ENCODE measurements at regions not wholly inside any gene's neighbourhood (a gene's known extent, or its start where the extent isn't known, plus 50 kb on each side); places are given as distances from the start of the nearest gene placed in this dataset.
A peak's percentile ranks its signal among the peaks of the same experiment; 100 is the strongest.

DNA sequence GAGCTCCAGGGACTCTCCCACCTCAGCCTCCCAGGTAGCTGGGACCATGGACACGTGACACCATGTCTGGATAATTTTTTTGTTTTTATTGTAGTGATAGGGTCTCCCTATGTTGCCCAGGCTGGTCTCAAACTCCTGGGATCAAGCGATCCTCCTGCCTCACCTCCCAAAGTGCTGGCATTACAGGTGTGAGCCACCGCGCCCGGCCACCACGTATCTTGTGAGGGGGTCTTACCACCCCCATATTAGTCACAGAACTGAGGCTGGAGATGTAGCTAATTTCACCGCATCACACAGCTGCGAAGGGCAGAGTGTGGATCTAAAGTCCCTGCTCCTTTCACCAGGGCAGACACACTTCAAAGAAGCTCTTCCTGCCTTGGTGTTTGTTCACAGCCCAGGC lies 211.8 kb upstream of the SOX1 start:
- H3K4me1 ChIP-seq = no peaks in the 10 kb centered on the region
- no peaks in the 10 kb centered on the region for H3K36me3 ChIP-seq
- peaks cover 0 to 76% of the 10 kb centered on the region in 2 donors for H3K27me3 ChIP-seq
- no peak for ATAC-seq
- no peak overlapping the region for H3K27ac ChIP-seq
- no peak for DNase-seq
- no peaks in the 10 kb centered on the region for H3K9me3 ChIP-seq
- TF ChIP-seq, protein P1, sequence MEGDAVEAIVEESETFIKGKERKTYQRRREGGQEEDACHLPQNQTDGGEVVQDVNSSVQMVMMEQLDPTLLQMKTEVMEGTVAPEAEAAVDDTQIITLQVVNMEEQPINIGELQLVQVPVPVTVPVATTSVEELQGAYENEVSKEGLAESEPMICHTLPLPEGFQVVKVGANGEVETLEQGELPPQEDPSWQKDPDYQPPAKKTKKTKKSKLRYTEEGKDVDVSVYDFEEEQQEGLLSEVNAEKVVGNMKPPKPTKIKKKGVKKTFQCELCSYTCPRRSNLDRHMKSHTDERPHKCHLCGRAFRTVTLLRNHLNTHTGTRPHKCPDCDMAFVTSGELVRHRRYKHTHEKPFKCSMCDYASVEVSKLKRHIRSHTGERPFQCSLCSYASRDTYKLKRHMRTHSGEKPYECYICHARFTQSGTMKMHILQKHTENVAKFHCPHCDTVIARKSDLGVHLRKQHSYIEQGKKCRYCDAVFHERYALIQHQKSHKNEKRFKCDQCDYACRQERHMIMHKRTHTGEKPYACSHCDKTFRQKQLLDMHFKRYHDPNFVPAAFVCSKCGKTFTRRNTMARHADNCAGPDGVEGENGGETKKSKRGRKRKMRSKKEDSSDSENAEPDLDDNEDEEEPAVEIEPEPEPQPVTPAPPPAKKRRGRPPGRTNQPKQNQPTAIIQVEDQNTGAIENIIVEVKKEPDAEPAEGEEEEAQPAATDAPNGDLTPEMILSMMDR (IDR thresholded peaks at IDR 0.05) = no peak
- intact Hi-C loops (cut with DNase I) = no loop called here
- H3K4me3 ChIP-seq = no peak overlapping the region

DNA sequence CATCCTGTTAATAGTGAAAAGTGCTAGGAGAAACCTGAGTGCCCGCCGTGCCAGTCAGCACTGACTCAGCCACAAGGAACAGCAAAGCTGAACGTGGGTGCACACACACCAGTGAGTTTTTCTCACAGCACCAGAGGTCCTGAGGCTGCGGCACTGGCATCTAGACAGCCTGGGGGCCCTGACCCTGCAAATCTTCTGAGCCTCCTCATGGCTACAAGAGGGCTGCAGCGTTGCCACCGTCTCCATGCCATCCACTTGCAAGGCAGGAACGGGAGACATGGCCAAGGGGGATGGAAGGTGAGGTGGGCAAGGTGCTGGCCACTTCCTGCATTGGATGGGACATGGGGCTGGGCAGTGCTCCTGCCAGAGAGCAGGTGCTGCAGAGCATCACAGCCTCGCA lies 211.2 kb upstream of the SOX1 start:
- Histone ChIP-seq H3K9me3 (peaks cover 0 to under 1% of the 10 kb centered on the region in 2 donors), H3K4me1 (no peaks in the 10 kb centered on the region), H3K36me3 (no peaks in the 10 kb centered on the region), H3K27me3 (peaks cover 0 to 70% of the 10 kb centered on the region in 2 donors), H3K27ac (no peak overlapping the region), H3K4me3 (no peak overlapping the region)
- intact Hi-C loops (cut with DNase I) = no loop called here
- DNase-seq (peak in 1 of 4 donors; percentile 41), ATAC-seq (no peak)
- TF ChIP-seq, protein P1 (IDR thresholded peaks at IDR 0.05) = no peak

DNA sequence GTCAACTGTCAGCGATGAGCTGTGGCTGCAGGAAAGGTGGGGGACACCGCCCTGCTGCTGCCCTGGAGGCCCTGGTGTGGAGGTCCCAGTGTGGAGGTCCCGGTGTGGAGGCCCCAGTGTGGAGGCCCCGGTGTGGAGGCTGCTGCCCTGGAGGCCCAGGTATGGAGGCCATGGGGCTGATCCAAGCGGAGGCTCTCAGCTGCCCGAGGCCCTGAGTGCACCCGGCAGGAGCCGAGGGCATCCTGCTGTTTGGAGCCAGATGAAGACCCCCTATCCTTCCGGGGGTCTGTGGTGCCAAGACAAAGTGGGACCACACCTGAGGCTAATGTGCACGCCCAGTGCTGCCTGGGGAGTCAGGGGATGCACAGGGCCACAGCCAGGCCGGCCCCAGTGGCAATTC lies 210.4 kb upstream of the SOX1 start:
- TF ChIP-seq, protein P1 (IDR thresholded peaks at IDR 0.05) = no peak
- peak in 1 of 4 donors; percentile 61 for DNase-seq
- Histone ChIP-seq H3K27me3 (peaks cover 0 to 64% of the 10 kb centered on the region in 2 donors), H3K4me1 (no peaks in the 10 kb centered on the region), H3K36me3 (no peaks in the 10 kb centered on the region), H3K27ac (no peak overlapping the region), H3K4me3 (no peak overlapping the region), H3K9me3 (peaks cover 0 to 2% of the 10 kb centered on the region in 2 donors)
- ATAC-seq = no peak
- intact Hi-C loops (cut with DNase I) = no loop called here

DNA sequence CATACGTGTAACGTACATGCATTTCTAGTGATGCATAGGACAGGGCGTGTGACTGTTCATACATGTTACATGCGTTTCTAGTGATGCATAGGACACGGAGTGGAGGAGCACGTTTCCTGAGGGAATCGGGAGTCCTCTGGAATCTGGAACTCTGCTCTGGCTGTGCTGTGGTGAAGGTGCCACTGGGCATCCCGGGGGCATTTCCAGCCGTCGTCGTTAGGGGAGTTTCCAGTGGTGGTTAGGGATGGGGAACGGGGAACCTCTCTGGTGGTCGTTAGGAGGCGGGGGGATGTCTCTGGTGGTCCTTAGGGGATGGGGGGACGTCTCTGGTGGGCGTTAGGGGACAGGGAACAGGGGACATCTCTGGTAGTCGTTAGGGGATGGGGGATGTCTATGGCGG lies 209.6 kb upstream of the SOX1 start:
- DNase-seq = peak in 1 of 4 donors; percentile 31
- no peak for ATAC-seq
- Histone ChIP-seq H3K9me3 (peaks cover 0 to 5% of the 10 kb centered on the region in 2 donors), H3K27ac (no peak overlapping the region), H3K36me3 (no peaks in the 10 kb centered on the region), H3K27me3 (peaks cover 0 to 56% of the 10 kb centered on the region in 2 donors), H3K4me1 (no peaks in the 10 kb centered on the region), H3K4me3 (no peak overlapping the region)
- TF ChIP-seq, protein P1 (IDR thresholded peaks at IDR 0.05) = no peak
- intact Hi-C loops (cut with DNase I) = no loop called here

DNA sequence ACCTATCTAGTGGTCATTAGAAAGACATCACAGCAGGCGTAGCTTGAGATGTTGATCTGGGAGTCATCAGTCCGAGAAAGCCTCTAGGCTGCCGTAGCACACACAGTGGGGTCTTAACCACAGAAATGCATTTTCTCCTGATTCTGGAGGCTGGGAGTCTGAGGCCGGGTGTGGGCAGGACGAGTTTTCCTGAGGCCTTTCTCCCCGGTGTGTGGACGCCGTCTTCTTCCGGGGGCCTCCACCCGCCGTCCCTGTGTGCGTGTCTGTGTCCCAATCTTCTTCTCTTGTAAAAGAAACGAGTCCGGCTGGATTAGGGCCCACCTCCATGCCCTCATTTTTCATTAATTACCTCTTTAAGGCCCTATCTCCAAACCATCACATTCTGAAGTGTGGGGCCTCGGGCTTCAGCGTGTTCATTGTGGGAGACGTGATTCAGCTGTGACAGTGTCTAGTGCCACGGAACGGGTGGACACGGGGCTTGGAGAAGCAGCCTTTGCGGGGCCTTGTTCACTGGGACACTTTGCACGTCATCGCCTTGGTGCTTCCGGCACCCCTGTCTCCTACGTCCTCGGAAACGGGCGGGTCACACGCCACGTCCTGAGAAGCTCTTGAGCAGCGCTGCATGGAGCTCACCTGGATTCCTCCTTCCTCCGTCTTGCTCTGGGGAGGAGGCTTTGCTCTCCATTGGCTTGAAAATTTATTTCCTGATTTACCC lies 208.9 kb upstream of the SOX1 start:
- Histone ChIP-seq H3K4me3 (no peak overlapping the region), H3K27ac (no peak overlapping the region), H3K9me3 (peaks cover 0 to 5% of the 10 kb centered on the region in 2 donors), H3K4me1 (no peaks in the 10 kb centered on the region), H3K36me3 (no peaks in the 10 kb centered on the region), H3K27me3 (peaks cover 0 to 51% of the 10 kb centered on the region in 2 donors)
- DNase-seq (peak in 1 of 4 donors; percentile 64), ATAC-seq (no peak)
- TF ChIP-seq, protein P1 (IDR thresholded peaks at IDR 0.05) = no peak
- intact Hi-C loops (cut with DNase I) = no loop called here
